SK-N-MC (cell line): ENCODE measurements at regions not wholly inside any gene's neighbourhood (a gene's known extent, or its start where the extent isn't known, plus 50 kb on each side); places are given as distances from the start of the nearest gene placed in this dataset.

Experiments used
- EZH2 ChIP-seq: fragments of 200-600 bp; sonication (generic); IDR thresholded peaks from one replicate; pipeline ENCODE4 v1.6.1; 2017; ENCODE audit warnings: antibody characterized with exemption
- FOXP2 ChIP-seq: optimal IDR thresholded peaks from 2 replicates; pipeline ENCODE3; 2011; ENCODE audit warnings: mild to moderate bottlenecking, moderate library complexity; ENCODE audit not compliant: insufficient read depth; ENCODE audit errors: extremely low read length, control extremely low read depth
- POLR2AphosphoS5 ChIP-seq: IDR thresholded peaks from 2 replicates; pipeline ENCODE4 v1.6.1; 2012; ENCODE audit warnings: mild to moderate bottlenecking, low read depth, low read length, borderline replicate concordance

GRCh38 chr18:78363556-78364387 is 615.8 kb upstream of the SALL3 start:
- no peak for TF ChIP-seq POLR2AphosphoS5
- no peak for TF ChIP-seq EZH2
- no peak for TF ChIP-seq FOXP2
